MM.1S (cell line): ENCODE measurements at regions not wholly inside any gene's neighbourhood (a gene's known extent, or its start where the extent isn't known, plus 50 kb on each side); places are given as distances from the start of the nearest gene placed in this dataset.

ENCODE experiments used
- DNase-seq: peaks from one replicate; pipeline ENCODE4 v3.0.0-alpha.2; 2015
- H2AFZ ChIP-seq: fragments of 300-600 bp; sonication (generic); 2 replicates; pipeline ENCODE4 v1.6.0; 2016; ENCODE audit warnings: antibody characterized with exemption, low read length
- H3F3A ChIP-seq: fragments of 300-600 bp; sonication (generic); 2 replicates; pipeline ENCODE4 v1.6.1; 2016; ENCODE audit warnings: mild to moderate bottlenecking, antibody characterized with exemption, low read length, moderate library complexity, mixed read lengths; ENCODE audit not compliant: insufficient read depth
- H3K27ac ChIP-seq: fragments of 300-600 bp; sonication (generic); 2 replicates; pipeline ENCODE4 v1.5.1; 2016; ENCODE audit warnings: mild to moderate bottlenecking, low read length
- H3K27me3 ChIP-seq: fragments of 300-600 bp; sonication (generic); replicated peaks from 2 replicates; pipeline ENCODE4 v1.6.0; 2016; ENCODE audit warnings: low read length; ENCODE audit not compliant: insufficient read depth
- H3K36me3 ChIP-seq: fragments of 300-600 bp; sonication (generic); replicated peaks from 2 replicates; pipeline ENCODE4 v1.6.1; 2016; ENCODE audit warnings: mild to moderate bottlenecking, low read length, mixed read lengths; ENCODE audit not compliant: insufficient read depth
- H3K4me1 ChIP-seq: fragments of 300-600 bp; sonication (generic); 2 replicates; pipeline ENCODE4 v1.6.1; 2016; ENCODE audit warnings: low read length, mixed read lengths
- H3K4me2 ChIP-seq: fragments of 300-600 bp; sonication (generic); 2 replicates; pipeline ENCODE4 v1.6.0; 2016; ENCODE audit warnings: low read depth, low read length
- H3K4me3 ChIP-seq: fragments of 300-600 bp; sonication (generic); 2 replicates; pipeline ENCODE4 v1.5.1; 2016; ENCODE audit warnings: low read length, mixed read lengths
- H3K79me2 ChIP-seq: fragments of 300-600 bp; sonication (generic); 2 replicates; pipeline ENCODE4 v1.6.1; 2016; ENCODE audit warnings: mixed run types, low read length, mixed read lengths
- H3K9ac ChIP-seq: fragments of 300-600 bp; sonication (generic); 2 replicates; pipeline ENCODE4 v1.6.1; 2016; ENCODE audit warnings: low read length, mixed read lengths
- H3K9me2 ChIP-seq: fragments of 300-600 bp; sonication (generic); replicated peaks from 2 replicates; pipeline ENCODE4 v1.6.1; 2016; ENCODE audit warnings: mild to moderate bottlenecking, low read length, mixed read lengths; ENCODE audit not compliant: insufficient read depth
- H3K9me3 ChIP-seq: fragments of 300-600 bp; sonication (generic); replicated peaks from 2 replicates; pipeline ENCODE4 v1.6.1; 2016; ENCODE audit warnings: mild to moderate bottlenecking, low read length, mixed read lengths; ENCODE audit not compliant: insufficient read depth
- H4K20me1 ChIP-seq: fragments of 300-600 bp; sonication (generic); 2 replicates; pipeline ENCODE4 v1.6.1; 2016; ENCODE audit warnings: mild to moderate bottlenecking, low read length, moderate library complexity, mixed read lengths; ENCODE audit not compliant: insufficient read depth
- EZH2 ChIP-seq: fragments of 300-600 bp; sonication (generic); optimal IDR thresholded peaks from 2 replicates; pipeline ENCODE3; 2017; ENCODE audit warnings: low read depth, mild to moderate bottlenecking, antibody characterized with exemption, low read length, mixed read lengths
- EZH2phosphoT487 ChIP-seq: fragments of 300-600 bp; sonication (generic); IDR thresholded peaks from 2 replicates; pipeline ENCODE4 v1.6.1; 2018; ENCODE audit warnings: antibody characterized with exemption, low read length
- TF ChIP-seq, protein P1 (sequence below): fragments of 300-600 bp; sonication (generic); IDR thresholded peaks from 2 replicates; pipeline ENCODE4 v1.5.1; 2016; ENCODE audit warnings: antibody characterized with exemption, low read length, mixed read lengths

DNA sequence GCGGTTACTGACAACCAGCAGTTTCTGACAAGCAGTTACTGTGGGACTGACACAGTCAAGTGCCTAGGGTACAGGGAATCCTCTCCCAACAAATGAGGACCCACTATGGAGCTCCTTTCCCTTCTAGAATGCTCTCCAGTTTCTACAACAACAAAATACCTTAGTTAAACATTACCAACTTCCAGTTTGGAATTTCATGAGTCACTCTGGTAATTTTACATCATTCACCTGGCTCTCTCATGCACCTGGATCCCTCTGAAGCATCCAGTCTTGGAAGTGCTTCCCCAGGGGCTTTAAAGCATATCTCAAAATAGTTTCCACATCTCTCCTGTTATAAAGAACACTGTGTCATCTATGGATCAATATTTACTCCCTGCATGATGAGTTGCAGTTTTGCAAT lies 286.7 kb upstream of the SPTLC3 start:
- H3K4me1 ChIP-seq = no peaks in the 10 kb centered on the region
- no peak overlapping the region for H3K27ac ChIP-seq
- H3K36me3 ChIP-seq = no peaks in the 10 kb centered on the region
- no peaks in the 10 kb centered on the region for H3K79me2 ChIP-seq
- DNase-seq = no peak
- H3F3A ChIP-seq = no peaks in the 10 kb centered on the region
- no peak overlapping the region for H2AFZ ChIP-seq
- no peaks in the 10 kb centered on the region for H4K20me1 ChIP-seq
- no peak overlapping the region for H3K4me3 ChIP-seq
- H3K9me2 ChIP-seq = no peaks in the 10 kb centered on the region
- H3K9ac ChIP-seq = no peak overlapping the region
- H3K27me3 ChIP-seq = no peaks in the 10 kb centered on the region
- TF ChIP-seq, protein P1, sequence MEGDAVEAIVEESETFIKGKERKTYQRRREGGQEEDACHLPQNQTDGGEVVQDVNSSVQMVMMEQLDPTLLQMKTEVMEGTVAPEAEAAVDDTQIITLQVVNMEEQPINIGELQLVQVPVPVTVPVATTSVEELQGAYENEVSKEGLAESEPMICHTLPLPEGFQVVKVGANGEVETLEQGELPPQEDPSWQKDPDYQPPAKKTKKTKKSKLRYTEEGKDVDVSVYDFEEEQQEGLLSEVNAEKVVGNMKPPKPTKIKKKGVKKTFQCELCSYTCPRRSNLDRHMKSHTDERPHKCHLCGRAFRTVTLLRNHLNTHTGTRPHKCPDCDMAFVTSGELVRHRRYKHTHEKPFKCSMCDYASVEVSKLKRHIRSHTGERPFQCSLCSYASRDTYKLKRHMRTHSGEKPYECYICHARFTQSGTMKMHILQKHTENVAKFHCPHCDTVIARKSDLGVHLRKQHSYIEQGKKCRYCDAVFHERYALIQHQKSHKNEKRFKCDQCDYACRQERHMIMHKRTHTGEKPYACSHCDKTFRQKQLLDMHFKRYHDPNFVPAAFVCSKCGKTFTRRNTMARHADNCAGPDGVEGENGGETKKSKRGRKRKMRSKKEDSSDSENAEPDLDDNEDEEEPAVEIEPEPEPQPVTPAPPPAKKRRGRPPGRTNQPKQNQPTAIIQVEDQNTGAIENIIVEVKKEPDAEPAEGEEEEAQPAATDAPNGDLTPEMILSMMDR = no peak
- TF ChIP-seq EZH2 (no peak), EZH2phosphoT487 (no peak)
- no peaks in the 10 kb centered on the region for H3K9me3 ChIP-seq
- no peak overlapping the region for H3K4me2 ChIP-seq

DNA sequence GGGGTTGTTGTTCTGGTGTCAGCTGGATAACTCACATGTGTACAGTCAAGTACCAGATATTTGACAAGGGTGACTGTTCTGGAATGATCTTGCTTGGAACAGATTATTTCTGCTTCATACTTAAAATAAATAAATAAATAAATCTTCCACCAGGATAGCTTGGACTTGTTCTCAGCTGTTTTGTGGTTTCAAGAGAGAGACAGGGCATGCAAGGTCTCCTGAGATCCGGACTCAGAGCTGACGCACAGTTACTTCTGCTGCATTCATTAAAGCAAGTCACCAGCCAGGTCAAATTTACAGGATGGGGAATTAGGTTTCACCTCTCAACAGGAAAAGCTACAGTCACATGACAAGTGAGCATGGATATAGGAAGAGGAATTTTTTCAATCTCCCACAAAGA lies 285.0 kb upstream of the SPTLC3 start:
- Histone ChIP-seq H4K20me1 (no peaks in the 10 kb centered on the region), H3K9me2 (no peaks in the 10 kb centered on the region)

DNA sequence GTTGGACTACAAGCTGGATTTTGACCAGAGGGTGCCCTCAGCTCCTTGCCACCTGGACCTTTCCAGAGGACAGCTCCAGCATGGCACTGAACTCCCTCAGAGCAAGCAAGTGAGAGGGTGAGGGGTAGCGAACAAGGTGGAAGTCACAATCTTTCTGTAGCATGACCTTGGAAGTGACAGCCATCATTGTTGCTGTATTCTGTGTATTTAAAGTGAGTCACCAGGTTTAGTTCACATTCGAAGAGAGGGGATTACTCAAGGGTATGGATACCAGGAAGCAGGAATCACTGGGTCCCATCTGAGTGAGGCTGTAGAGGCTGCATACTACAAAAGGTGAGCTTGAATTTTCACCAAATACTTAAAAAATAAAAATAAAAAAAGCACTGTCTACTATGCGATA lies 280.0 kb upstream of the SPTLC3 start:
- Histone ChIP-seq H3K27ac (no peak overlapping the region), H3K4me1 (no peaks in the 10 kb centered on the region), H3K4me3 (no peak overlapping the region), H3K9me3 (no peaks in the 10 kb centered on the region), H3K9ac (no peak overlapping the region), H4K20me1 (no peaks in the 10 kb centered on the region), H3K79me2 (no peaks in the 10 kb centered on the region), H3K36me3 (no peaks in the 10 kb centered on the region), H3F3A (no peaks in the 10 kb centered on the region), H2AFZ (no peak overlapping the region), H3K27me3 (no peaks in the 10 kb centered on the region), H3K4me2 (no peak overlapping the region), H3K9me2 (no peaks in the 10 kb centered on the region)
- TF ChIP-seq EZH2 = no peak
- TF ChIP-seq EZH2phosphoT487 = no peak
- TF ChIP-seq, protein P1 = no peak
- DNase-seq = no peak

More for the DNA sequence above, 285.0 kb upstream of the SPTLC3 start:
- Histone ChIP-seq H3K27ac (no peak overlapping the region), H3K4me3 (no peak overlapping the region), H3K79me2 (no peaks in the 10 kb centered on the region), H3K36me3 (no peaks in the 10 kb centered on the region), H3K4me1 (no peaks in the 10 kb centered on the region), H3K27me3 (no peaks in the 10 kb centered on the region), H3K4me2 (no peak overlapping the region), H3K9ac (no peak overlapping the region), H2AFZ (no peak overlapping the region), H3F3A (no peaks in the 10 kb centered on the region), H3K9me3 (no peaks in the 10 kb centered on the region)
- TF ChIP-seq, protein P1 = no peak
- TF ChIP-seq EZH2 (no peak), EZH2phosphoT487 (no peak)
- DNase-seq = no peak

DNA sequence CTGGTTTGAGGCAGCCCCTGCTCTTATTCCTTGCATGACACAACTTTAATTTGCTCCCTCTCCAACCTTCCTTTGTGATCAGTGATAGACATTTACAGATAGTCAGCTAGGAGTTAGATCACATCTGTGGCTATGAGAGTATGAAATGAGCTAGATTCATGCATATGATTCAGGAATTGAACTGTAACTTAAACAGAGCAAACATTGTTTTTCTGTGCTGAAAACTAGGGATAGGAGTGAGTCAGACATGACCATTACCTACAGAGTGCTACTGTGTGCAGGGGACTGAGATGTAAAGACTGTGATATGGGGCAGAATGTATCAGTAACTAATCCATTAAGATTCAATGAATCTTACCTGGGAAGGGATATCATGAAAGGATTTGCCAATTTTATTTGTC lies 279.4 kb upstream of the SPTLC3 start:
- Histone ChIP-seq H3K9me2 (no peaks in the 10 kb centered on the region), H2AFZ (no peak overlapping the region)

More for the DNA sequence above, 279.4 kb upstream of the SPTLC3 start:
- no peak overlapping the region for H3K9ac ChIP-seq
- no peaks in the 10 kb centered on the region for H3K27me3 ChIP-seq
- H3K4me1 ChIP-seq = no peaks in the 10 kb centered on the region
- DNase-seq = no peak
- TF ChIP-seq, protein P1 = no peak
- TF ChIP-seq EZH2phosphoT487 = no peak
- TF ChIP-seq EZH2 = no peak
- H3F3A ChIP-seq = no peaks in the 10 kb centered on the region
- no peak overlapping the region for H3K4me2 ChIP-seq
- H3K36me3 ChIP-seq = no peaks in the 10 kb centered on the region
- no peaks in the 10 kb centered on the region for H3K9me3 ChIP-seq
- H3K4me3 ChIP-seq = no peak overlapping the region
- H3K27ac ChIP-seq = no peak overlapping the region
- H3K79me2 ChIP-seq = no peaks in the 10 kb centered on the region
- H4K20me1 ChIP-seq = no peaks in the 10 kb centered on the region
